Frontal cortex (tissue), 3 donors: ENCODE measurements at regions not wholly inside any gene's neighbourhood (a gene's known extent, or its start where the extent isn't known, plus 50 kb on each side); places are given as distances from the start of the nearest gene placed in this dataset.

Experiments used
- DNase-seq, 2 donors: peaks; one replicate each; pipeline ENCODE4 v3.0.0; 2012; ENCODE audit warnings: low spot score in 2 of 2
- FAIRE-seq: peaks from 2 replicates; lab custom pipeline; 2012; peaks lifted over from hg19 to GRCh38; lab: Jason Lieb, UNC
- donor health status: control.
- donor health status: control.
- donor health status: control.

GRCh38 chr13:76756451-76756850 is 129.8 kb downstream of the KCTD12 start:
- DNase-seq (no peak), FAIRE-seq (no peak)

GRCh38 chr13:76754414-76754813 is 131.8 kb downstream of the KCTD12 start:
- DNase-seq (no peak), FAIRE-seq (no peak)

- DNase-seq = no peak
- FAIRE-seq = no peak
Observed at GRCh38 chr13:76751278-76751677, 134.9 kb downstream of the KCTD12 start.

- no peak for FAIRE-seq
- DNase-seq = no peak
Observed at GRCh38 chr13:76750126-76750525, 136.1 kb downstream of the KCTD12 start.

- no peak for FAIRE-seq
- no peak for DNase-seq
Observed at GRCh38 chr13:76745261-76746200, 140.7 kb downstream of the KCTD12 start.

GRCh38 chr13:76741624-76742023 is 144.6 kb downstream of the KCTD12 start:
- no peak for DNase-seq
- no peak for FAIRE-seq

- no peak for FAIRE-seq
Observed at GRCh38 chr13:76741046-76741445, 145.2 kb downstream of the KCTD12 start.

GRCh38 chr13:76738616-76739015 is 147.6 kb downstream of the KCTD12 start:
- FAIRE-seq = no peak
- no peak for DNase-seq

More at GRCh38 chr13:76741046-76741445, 145.2 kb downstream of the KCTD12 start:
- DNase-seq = no peak

GRCh38 chr13:76737526-76737925 is 148.7 kb downstream of the KCTD12 start:
- no peak for DNase-seq
- no peak for FAIRE-seq

- FAIRE-seq (no peak), DNase-seq (no peak)
Observed at GRCh38 chr13:76735641-76736040, 150.6 kb downstream of the KCTD12 start.

GRCh38 chr13:76733671-76734070 is 152.5 kb downstream of the KCTD12 start:
- DNase-seq = no peak
- FAIRE-seq = no peak

- FAIRE-seq (no peak), DNase-seq (no peak)
Observed at GRCh38 chr13:76732367-76732766, 153.8 kb downstream of the KCTD12 start.

- no peak for FAIRE-seq
- no peak for DNase-seq
Observed at GRCh38 chr13:76730220-76730619, 156.0 kb downstream of the KCTD12 start.

GRCh38 chr13:76729691-76730090 is 156.5 kb downstream of the KCTD12 start:
- DNase-seq = no peak
- no peak for FAIRE-seq

- FAIRE-seq (no peak), DNase-seq (no peak)
Observed at GRCh38 chr13:76725896-76726295, 160.3 kb downstream of the KCTD12 start.

GRCh38 chr13:76725211-76725610 is 161.0 kb downstream of the KCTD12 start:
- DNase-seq (no peak), FAIRE-seq (no peak)

- FAIRE-seq = no peak
- DNase-seq = no peak
Observed at GRCh38 chr13:76724421-76724820, 161.8 kb downstream of the KCTD12 start.

GRCh38 chr13:76723551-76724232 is 162.5 kb downstream of the KCTD12 start:
- FAIRE-seq (no peak), DNase-seq (no peak)

GRCh38 chr13:76722782-76723181 is 163.4 kb downstream of the KCTD12 start:
- FAIRE-seq = no peak
- DNase-seq = no peak

- DNase-seq (no peak), FAIRE-seq (no peak)
Observed at GRCh38 chr13:76720821-76721220, 165.4 kb downstream of the KCTD12 start.

- DNase-seq = no peak
- no peak for FAIRE-seq
Observed at GRCh38 chr13:76720416-76720815, 165.8 kb downstream of the KCTD12 start.
